ENCODE measurements at regions not wholly inside any gene's neighbourhood (a gene's known extent, or its start where the extent isn't known, plus 50 kb on each side); places are given as distances from the start of the nearest gene placed in this dataset.

- Histone ChIP-seq H3K27me3 (ENCODE audit: insufficient read depth, low read length) (no peaks in the 10 kb centered on the region), H3K4me1 (ENCODE audit: insufficient read depth, low read length) (no peaks in the 10 kb centered on the region), H3K9me3 (ENCODE audit: low read depth, low read length) (no peaks in the 10 kb centered on the region), H3K4me3 (ENCODE audit: low read length) (no peak overlapping the region)
These were observed 149.1 kb downstream of the BMP7 start for GRCh38 chr20:57117296-57117695.

GRCh38 chr20:57118107-57118769 lies 148.2 kb downstream of the BMP7 start:
- no peaks in the 10 kb centered on the region for H3K9me3 ChIP-seq (ENCODE audit: low read depth, low read length)
- no peaks in the 10 kb centered on the region for H3K4me1 ChIP-seq (ENCODE audit: insufficient read depth, low read length)
- H3K27me3 ChIP-seq (ENCODE audit: insufficient read depth, low read length), result no peaks in the 10 kb centered on the region
- H3K4me3 ChIP-seq (ENCODE audit: low read length), result no peak overlapping the region

Data from mononuclear cell (primary cell).